ENCODE measurements at regions not wholly inside any gene's neighbourhood (a gene's known extent, or its start where the extent isn't known, plus 50 kb on each side); places are given as distances from the start of the nearest gene placed in this dataset.

GRCh38 chrX:9327086-9327746, 137.6 kb upstream of the TBL1X start:
- Mint-ChIP-seq H3K36me3 (ENCODE audit: low read depth) (no peaks in the 10 kb centered on the region), H3K4me1 (peaks cover 7% of the 10 kb centered on the region), H3K27me3 (no peaks in the 10 kb centered on the region), H3K4me3 (no peak overlapping the region), H3K27ac (no peak overlapping the region), H3K9me3 (no peaks in the 10 kb centered on the region)
- ChIA-PET POLR2A (no interaction called here), CTCF (no interaction called here)
- no peak for DNase-seq
- no peak for TF ChIP-seq CTCF (IDR thresholded peaks at IDR 0.05)
- ATAC-seq (ENCODE audit: low read depth), result no peak
- intact Hi-C loops (cut with micrococcal nuclease), result no loop called here

- no peaks in the 10 kb centered on the region for H3K27me3 Mint-ChIP-seq
- H3K36me3 Mint-ChIP-seq (ENCODE audit: low read depth), result no peaks in the 10 kb centered on the region
- ChIA-PET POLR2A (no interaction called here), CTCF (no interaction called here)
- intact Hi-C loops (cut with micrococcal nuclease), result no loop called here
- DNase-seq, result no peak
- no peak overlapping the region for H3K4me3 Mint-ChIP-seq
- ATAC-seq (ENCODE audit: low read depth), result no peak
- TF ChIP-seq CTCF (IDR thresholded peaks at IDR 0.05), result no peak
- no peak overlapping the region for H3K27ac Mint-ChIP-seq
- no peaks in the 10 kb centered on the region for H3K9me3 Mint-ChIP-seq
- H3K4me1 Mint-ChIP-seq, result peaks cover 7% of the 10 kb centered on the region
Measured at GRCh38 chrX:9327747-9328145, 137.1 kb upstream of the TBL1X start.

GRCh38 chrX:9329056-9329455, 135.8 kb upstream of the TBL1X start:
- CTCF ChIA-PET, result no interaction called here
- POLR2A ChIA-PET, result no interaction called here
- no peak overlapping the region for H3K4me3 Mint-ChIP-seq
- TF ChIP-seq CTCF (IDR thresholded peaks at IDR 0.05), result no peak
- H3K9me3 Mint-ChIP-seq, result no peaks in the 10 kb centered on the region
- no peaks in the 10 kb centered on the region for H3K36me3 Mint-ChIP-seq (ENCODE audit: low read depth)
- peaks cover 7% of the 10 kb centered on the region for H3K4me1 Mint-ChIP-seq
- no peak for ATAC-seq (ENCODE audit: low read depth)
- intact Hi-C loops (cut with micrococcal nuclease), result no loop called here
- no peak overlapping the region for H3K27ac Mint-ChIP-seq
- H3K27me3 Mint-ChIP-seq, result no peaks in the 10 kb centered on the region
- no peak for DNase-seq

- ATAC-seq (ENCODE audit: low read depth) (no peak), DNase-seq (no peak)
- intact Hi-C loops (cut with micrococcal nuclease), result no loop called here
- CTCF ChIA-PET, result no interaction called here
- POLR2A ChIA-PET, result no interaction called here
- Mint-ChIP-seq H3K36me3 (ENCODE audit: low read depth) (no peaks in the 10 kb centered on the region), H3K27me3 (no peaks in the 10 kb centered on the region), H3K9me3 (no peaks in the 10 kb centered on the region), H3K4me3 (no peak overlapping the region), H3K4me1 (peaks cover 7% of the 10 kb centered on the region), H3K27ac (no peak overlapping the region)
- no peak for TF ChIP-seq CTCF (IDR thresholded peaks at IDR 0.05)
Measured at GRCh38 chrX:9330249-9330982, 134.4 kb upstream of the TBL1X start.

- Mint-ChIP-seq H3K4me1 (peaks cover 3% of the 10 kb centered on the region), H3K27ac (no peak overlapping the region), H3K36me3 (ENCODE audit: low read depth) (no peaks in the 10 kb centered on the region), H3K27me3 (no peaks in the 10 kb centered on the region), H3K9me3 (no peaks in the 10 kb centered on the region), H3K4me3 (no peak overlapping the region)
- ATAC-seq (ENCODE audit: low read depth) (no peak), DNase-seq (no peak)
- no peak for TF ChIP-seq CTCF (IDR thresholded peaks at IDR 0.05)
- ChIA-PET POLR2A (no interaction called here), CTCF (no interaction called here)
- intact Hi-C loops (cut with micrococcal nuclease), result no loop called here
Measured at GRCh38 chrX:9333873-9334560, 130.8 kb upstream of the TBL1X start.

Measured in activated B cell treated with CpG ODN at 0.5 μM for 24 hours (primary cell).